HG03469 (cell line): ENCODE measurements at regions not wholly inside any gene's neighbourhood (a gene's known extent, or its start where the extent isn't known, plus 50 kb on each side); places are given as distances from the start of the nearest gene placed in this dataset.

Experiments
- ATAC-seq: cut with Tn5 transposase; IDR thresholded peaks from one replicate; pipeline ENCODE4 v1.9.1; 2021; ENCODE audit warnings: mild to moderate bottlenecking, moderate library complexity, moderate number of reproducible peaks; ENCODE audit not compliant: unreplicated experiment

DNA sequence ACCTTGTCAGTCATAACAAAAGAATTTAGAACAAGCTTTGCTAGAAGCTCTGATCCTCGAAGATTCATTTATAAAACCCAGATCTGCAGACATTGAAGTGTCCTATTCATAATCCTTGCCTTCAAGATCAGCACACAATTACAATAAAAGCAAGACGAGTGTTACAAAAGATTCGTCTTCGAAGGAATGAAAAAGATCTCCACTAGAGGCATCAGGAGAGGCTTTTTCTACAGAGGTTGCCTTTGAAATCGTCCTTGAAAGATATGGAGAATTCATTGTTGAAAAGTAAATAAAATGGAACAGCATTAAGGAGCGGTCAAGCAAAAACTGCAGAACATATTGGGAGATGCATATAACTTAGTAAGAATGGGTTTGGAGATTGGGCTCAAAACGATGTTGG is 146.4 kb downstream of the BMP4 start:
- no peak for ATAC-seq

- no peak for ATAC-seq
Observed at GRCh38 chr14:53808042-53808441, 148.6 kb downstream of the BMP4 start.

DNA sequence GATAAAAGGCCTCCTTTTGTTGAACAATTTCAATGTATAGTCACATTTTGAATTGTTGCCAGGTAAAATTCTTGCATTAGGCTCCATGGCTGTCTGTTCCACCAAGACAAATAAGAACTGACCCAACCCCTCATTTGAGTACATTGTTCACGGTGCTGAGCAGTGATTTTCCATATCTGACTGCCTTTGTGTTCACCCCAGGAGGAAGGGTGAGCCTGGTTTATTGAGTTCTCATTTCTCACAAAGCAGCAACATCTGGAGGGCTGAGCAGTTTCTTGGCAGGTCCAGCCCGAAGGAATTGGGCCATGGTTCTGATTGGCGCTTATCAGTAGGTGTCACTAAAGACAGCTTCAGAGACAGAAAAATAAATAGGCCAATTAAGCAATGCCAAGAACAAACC is 149.1 kb downstream of the BMP4 start:
- ATAC-seq = no peak

- ATAC-seq = no peak
Observed at GRCh38 chr14:53807108-53807507, 149.5 kb downstream of the BMP4 start.

GRCh38 chr14:53796734-53797133 is 159.9 kb downstream of the BMP4 start:
- ATAC-seq = no peak

GRCh38 chr14:53793790-53794505 is 162.7 kb downstream of the BMP4 start:
- ATAC-seq = no peak

GRCh38 chr14:53792909-53793308 is 163.7 kb downstream of the BMP4 start:
- no peak for ATAC-seq

DNA sequence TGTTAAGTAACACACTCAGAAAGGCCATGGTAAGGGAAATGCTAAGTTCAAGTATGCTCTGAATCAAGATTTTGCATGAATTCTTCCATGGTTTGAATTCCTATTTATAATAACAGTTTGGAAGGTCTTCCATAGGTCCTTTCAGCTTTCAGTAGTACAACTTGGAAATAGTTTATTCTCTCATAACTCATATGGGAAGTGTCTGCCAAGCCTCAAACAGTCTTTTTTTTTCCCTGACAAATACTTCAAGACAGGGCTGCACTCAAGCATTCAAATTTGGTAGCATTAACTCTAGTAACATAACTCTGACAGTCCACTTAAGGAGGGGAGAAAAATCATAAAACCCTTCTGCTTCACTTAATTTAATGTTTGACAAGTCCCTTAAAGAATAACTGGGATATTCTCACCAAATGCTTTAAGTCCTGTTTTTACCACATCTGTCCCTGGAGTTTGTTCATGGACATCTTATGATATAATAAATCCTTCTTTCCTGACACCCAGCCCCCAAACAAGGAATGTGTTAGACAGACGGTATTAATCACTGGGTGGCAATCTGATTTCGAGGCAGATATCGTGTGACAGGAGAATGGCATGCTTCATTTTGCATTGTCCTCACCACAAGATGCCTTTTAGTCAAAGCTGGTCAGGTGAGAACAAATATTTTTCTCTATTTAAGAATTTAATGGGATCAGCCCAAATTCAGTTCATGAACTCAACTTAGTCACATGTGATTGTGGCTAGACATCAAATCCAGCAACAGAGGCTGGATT is 165.7 kb downstream of the BMP4 start:
- no peak for ATAC-seq

- ATAC-seq = no peak
Observed at GRCh38 chr14:53788566-53788965, 168.1 kb downstream of the BMP4 start.

GRCh38 chr14:53786045-53786444 is 170.6 kb downstream of the BMP4 start:
- ATAC-seq = no peak

- ATAC-seq = no peak
Observed at GRCh38 chr14:53784688-53785087, 171.9 kb downstream of the BMP4 start.

- no peak for ATAC-seq
Observed at GRCh38 chr14:53783256-53783655, 173.4 kb downstream of the BMP4 start.

GRCh38 chr14:53780051-53780555 is 176.5 kb downstream of the BMP4 start:
- ATAC-seq = no peak

- no peak for ATAC-seq
Observed at GRCh38 chr14:53779301-53779700, 177.3 kb downstream of the BMP4 start.

DNA sequence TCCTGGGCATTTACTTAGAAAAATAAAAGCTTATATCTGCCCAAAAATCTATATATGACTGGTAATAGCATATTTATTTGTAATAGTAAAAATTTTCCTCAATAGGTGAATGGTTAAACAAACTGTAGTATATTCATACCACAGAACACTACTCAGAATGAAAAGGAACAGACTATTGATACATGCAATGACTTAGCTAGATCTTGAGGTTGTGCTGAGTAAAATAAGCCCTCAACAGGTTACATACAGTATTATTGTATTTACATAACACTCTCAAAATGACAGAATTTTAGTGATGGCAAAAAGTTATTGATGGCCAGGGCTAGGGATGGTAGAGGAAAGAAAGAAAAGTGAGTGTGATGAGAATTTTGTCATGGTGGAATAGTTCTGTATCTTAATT is 178.4 kb downstream of the BMP4 start:
- ATAC-seq = no peak

- no peak for ATAC-seq
Observed at GRCh38 chr14:53772936-53773335, 183.7 kb downstream of the BMP4 start.

GRCh38 chr14:53767566-53767965 is 189.1 kb downstream of the BMP4 start:
- no peak for ATAC-seq

- no peak for ATAC-seq
Observed at GRCh38 chr14:53766601-53767000, 190.0 kb downstream of the BMP4 start.

DNA sequence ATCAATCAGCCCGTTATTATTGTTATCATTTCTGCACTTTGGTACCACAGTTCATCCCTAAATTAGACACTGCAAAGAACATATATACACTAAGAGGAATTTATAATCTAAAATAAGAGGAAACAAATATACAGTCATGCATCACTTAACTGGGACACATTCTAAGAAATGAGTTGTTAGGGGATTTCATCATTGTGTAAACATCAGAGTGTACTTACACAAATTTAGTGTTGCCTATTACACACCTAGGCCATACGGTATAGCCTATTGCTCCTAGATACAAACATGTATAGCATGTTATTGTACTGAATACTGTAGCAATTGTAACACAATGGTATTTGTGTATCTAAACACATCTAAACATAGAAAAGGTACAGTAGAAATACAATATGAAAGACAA is 190.5 kb downstream of the BMP4 start:
- ATAC-seq = no peak

- no peak for ATAC-seq
Observed at GRCh38 chr14:53764846-53765245, 191.8 kb downstream of the BMP4 start.

DNA sequence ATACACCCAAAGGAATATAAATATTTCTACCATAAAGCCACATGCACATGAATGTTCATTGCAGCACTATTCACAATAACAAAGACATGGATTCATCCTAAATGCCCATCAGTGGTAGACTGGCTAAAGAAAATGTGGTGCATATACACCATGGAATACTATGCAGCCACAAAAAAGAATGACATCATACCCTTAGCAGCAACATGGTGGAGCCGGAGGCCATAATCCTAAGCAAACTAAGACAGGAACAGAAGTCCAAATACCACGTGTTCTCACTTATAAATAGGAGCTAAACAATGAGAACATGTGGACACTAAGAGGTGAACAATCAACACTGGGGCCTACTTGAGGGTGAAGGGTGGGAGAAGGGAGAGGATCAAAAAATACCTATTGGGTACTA is 198.5 kb downstream of the BMP4 start:
- ATAC-seq = no peak

- no peak for ATAC-seq
Observed at GRCh38 chr14:53757732-53758131, 198.9 kb downstream of the BMP4 start.
